IMR-90 (cell line): ENCODE measurements at regions not wholly inside any gene's neighbourhood (a gene's known extent, or its start where the extent isn't known, plus 50 kb on each side); places are given as distances from the start of the nearest gene placed in this dataset.

Experiments
- CTCF ChIP-seq: conservative IDR thresholded peaks from 2 replicates; pipeline ENCODE4 v1.5.1; 2012; ENCODE audit warnings: mild to moderate bottlenecking, low read depth, low read length, improper control_type of control experiment
- RCOR1 ChIP-seq: IDR thresholded peaks from 2 replicates; pipeline ENCODE4 v1.6.1; 2012; ENCODE audit warnings: mild to moderate bottlenecking, low read length, improper control_type of control experiment; ENCODE audit not compliant: insufficient replicate concordance

GRCh38 chr6:150765067-150765764 lies 100.3 kb upstream of the MTHFD1L start:
- TF ChIP-seq CTCF (no peak), RCOR1 (no peak)
